ENCODE measurements at regions not wholly inside any gene's neighbourhood (a gene's known extent, or its start where the extent isn't known, plus 50 kb on each side); places are given as distances from the start of the nearest gene placed in this dataset.
A peak's percentile ranks its signal among the peaks of the same experiment; 100 is the strongest.
"Not testable (repeated sequence)": the region's sequence is repeated elsewhere in the genome, so short reads cannot be mapped to it uniquely, and the experiment has no call there.

DNA sequence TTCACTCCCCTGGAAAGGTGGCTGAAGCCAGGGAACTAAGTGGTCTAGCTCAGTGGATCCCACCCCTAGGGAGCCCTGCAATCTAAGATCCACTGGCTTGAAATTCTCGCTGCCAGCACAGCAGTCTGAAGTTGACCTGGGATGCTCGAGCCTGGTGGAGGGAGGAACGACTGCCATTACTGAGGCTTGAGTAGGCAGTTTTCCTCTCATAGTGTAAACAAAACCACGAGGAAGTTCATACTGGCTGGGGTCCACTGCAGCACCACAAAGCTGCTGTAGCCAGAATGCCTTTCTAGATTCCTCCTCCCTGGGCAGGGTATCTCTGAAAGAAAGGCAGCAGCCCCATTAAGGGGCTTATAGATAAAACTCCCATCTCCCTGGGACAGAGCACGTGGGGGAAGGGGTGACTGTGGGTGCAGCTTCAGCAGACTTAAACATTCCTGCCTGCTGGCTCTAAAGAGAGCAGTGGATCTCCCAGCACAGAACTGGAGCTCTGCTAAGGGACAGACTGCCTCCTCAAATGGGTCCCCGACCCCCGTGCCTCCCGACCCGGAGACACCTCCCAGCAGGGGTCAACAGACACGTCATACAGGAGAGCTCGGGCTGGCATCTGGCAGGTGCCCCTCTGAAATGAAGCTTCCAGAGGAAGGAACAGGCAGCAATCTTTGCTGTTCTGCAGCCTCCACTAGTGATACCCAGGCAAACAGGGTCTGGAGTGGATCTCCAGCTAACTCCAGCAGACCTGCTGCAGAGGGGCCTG is 117.4 kb upstream of the TENT5A start:
- FAIRE-seq; DNase-seq (ENCODE audit: low spot score): not testable (repeated sequence)

DNA sequence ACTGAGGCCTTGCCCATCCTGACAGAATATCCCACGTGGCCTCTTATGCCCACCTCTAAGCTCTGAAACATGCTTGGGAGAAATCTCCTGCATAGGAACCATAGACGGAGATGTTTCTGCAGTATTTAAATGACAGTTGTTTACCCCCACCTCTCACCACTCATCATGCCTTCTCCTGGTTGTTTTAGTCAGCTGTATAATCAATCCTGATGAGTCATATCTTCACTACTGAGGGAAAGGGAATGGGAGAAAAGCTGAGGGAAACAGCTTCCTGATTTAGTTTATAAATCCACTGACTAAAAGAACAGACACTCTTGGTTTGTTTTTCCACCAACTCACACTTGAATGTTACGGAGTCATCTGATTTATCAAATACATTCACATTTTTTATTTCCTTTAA is 113.2 kb upstream of the TENT5A start:
- DNase-seq (ENCODE audit: low spot score) (peak; percentile 23), FAIRE-seq (no peak)

DNA sequence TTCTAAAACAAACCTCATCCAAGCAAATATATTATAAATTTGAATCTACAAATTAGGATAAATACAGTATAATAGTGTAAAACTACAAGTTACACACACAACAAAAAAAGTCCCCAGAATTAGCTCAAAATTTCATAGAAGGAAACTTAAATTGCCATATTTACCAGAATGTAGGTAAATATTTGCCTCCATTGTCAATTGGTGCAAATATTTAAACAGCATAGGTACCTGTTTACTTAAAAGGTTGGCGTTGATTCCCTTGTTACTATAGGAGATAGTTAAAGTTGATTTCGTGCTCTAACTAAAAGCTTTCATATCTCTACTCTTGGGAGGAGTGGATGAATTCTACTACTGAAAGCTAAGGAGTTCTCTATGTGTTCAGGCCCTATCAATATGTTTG is 111.6 kb upstream of the TENT5A start:
- FAIRE-seq = no peak

DNA sequence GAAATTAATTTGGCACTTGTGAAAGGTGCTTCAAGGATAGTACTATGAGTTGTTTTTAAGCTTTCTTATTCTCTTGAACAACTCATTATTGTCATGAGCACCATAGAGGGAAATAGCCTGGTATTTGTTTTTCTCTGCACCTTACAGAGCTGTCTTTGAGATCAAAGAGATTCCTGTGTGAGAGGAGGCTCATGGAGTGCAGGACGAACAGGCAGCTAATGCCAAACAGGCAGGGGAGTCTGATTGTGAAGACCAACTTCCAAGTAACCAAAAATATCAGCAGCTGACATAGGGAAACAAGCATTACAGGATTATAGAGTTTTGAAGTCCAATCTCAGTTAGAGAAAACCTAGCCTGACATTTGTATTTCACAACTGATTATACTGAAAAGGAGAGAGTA is 110.6 kb upstream of the TENT5A start:
- DNase-seq (ENCODE audit: low spot score) (no peak), FAIRE-seq (no peak)

More for the DNA sequence above, 111.6 kb upstream of the TENT5A start:
- DNase-seq (ENCODE audit: low spot score) = no peak

DNA sequence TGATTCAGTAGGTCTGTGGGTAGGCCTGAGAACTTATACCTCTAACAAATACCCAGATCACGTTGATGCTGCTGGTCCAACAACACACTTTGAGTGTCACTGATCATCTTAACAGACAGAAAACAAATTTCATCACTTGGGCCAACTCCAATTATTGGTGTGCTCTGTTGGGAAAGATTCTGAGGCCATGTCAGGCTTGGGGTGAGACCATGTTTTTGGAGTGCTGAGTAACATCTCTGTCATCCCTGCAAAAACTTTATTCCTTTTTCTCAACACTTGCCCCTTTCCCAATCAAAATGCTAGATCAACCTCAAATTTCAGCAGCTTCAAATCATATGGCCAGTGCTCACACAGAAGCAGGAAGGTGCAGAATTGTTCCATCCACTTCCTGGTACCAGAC is 108.8 kb upstream of the TENT5A start:
- FAIRE-seq (no peak), DNase-seq (ENCODE audit: low spot score) (no peak)

DNA sequence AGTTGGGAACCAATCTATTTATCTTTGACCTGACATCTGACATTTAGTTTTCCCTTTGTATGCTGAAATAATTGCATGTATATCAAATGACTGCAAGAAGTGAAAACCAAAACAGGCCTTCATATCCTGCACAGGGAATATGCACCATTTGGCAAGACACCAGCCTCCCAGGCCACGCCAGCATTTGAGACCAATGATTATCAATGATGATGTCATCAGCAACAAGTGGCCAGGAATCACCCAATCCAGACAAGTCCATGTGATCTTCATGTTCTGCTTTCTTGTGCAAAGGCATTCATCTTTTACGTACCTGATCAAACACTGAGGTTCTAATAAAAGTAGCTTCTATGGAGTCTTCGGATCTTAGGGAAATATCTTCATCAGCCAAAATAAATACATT is 107.4 kb upstream of the TENT5A start:
- FAIRE-seq = no peak
- DNase-seq (ENCODE audit: low spot score) = no peak

DNA sequence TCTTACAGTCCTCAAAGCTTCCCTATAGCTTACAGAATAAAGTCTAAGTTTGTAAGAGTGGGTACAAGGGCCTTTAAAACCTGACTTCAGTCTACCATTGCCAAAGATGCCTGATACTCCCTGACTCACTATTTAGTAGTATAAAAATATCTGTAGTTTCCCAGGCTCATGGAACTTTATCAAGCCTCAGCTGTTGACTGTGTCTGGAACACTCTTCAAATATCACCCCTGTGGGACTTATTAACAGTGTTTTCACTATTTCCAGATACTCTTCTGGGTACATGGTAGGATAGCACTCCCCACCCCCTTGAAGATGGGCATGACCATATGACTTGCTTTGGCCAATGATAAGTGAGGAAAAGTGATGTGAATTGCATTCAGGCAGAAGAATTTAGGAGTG is 105.3 kb upstream of the TENT5A start:
- DNase-seq (ENCODE audit: low spot score) (no peak), FAIRE-seq (no peak)

DNA sequence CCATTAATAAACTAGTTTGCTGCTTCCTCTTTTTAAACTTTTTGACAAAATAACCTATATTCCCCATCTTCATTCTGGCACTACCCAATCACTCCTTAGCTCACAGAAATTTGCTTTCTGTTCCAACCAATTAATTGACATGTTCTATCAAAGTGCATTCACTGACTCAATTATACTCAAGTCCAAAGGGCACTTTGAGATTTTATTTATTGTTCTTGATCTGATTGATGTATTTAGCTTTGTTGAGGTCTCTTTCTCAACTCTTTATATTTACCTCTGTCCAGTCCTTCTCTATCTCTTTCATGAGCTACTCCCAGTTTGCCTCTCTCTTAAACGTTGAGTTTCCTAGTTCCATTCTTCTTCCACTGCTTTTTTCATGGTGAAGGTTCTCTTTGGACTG is 104.4 kb upstream of the TENT5A start:
- no peak for DNase-seq (ENCODE audit: low spot score)
- no peak for FAIRE-seq

DNA sequence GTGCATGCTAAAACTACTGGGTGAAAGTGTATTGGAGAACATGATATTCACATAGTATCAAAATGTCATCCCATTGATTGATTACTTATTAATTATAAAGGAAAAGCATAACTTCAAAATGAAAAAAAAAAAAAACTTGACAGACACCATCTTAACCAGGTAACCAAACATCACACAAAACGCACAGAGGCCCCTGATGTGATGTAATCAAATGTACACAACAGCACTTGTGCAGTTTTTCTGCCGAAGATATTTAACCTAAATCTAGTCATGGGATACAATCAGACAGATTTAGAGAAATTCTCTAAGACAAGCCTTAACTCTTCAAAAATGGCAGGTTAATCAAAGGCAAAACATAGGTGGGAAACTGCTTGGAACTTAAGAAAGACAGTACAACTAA is 102.0 kb upstream of the TENT5A start:
- DNase-seq (ENCODE audit: low spot score) (no peak), FAIRE-seq (no peak)

DNA sequence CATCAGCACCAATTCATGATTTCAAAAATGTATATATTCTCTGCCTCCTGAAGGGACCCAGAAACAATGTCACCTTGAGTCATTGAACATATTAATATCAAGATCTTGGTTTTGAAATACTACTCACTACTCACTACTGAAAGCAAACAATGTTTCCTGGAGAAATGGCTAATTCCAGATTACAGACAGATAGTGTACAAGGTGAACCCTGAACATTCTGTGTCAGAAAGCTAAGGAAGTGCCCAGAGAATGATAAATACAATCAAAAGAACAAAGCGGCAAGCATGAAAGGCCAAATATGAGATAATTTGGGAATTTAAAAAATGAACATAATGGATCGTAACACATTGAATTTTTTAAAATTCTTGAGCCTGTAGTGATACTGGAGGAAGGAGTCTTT is 101.5 kb upstream of the TENT5A start:
- no peak for FAIRE-seq
- no peak for DNase-seq (ENCODE audit: low spot score)

DNA sequence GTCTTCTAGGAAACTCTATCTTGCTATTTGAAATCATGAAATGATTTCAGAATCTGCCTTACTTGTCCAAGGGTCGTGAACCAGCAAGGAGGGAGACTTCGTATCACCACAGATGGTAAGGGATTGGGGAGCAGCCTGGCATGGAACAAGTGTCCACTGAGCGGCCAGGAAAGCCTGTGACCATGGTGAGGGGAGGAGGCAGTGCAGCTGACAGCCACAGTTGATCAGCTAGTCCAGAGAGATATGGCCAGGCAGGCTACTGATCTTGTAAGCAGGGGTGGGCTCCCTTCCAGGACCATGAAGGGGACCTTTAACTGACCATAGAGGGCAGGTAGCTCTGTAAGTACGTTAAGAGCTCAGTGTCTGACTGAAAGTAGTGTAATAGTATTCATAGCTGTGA is 96.8 kb upstream of the TENT5A start:
- FAIRE-seq = no peak

DNA sequence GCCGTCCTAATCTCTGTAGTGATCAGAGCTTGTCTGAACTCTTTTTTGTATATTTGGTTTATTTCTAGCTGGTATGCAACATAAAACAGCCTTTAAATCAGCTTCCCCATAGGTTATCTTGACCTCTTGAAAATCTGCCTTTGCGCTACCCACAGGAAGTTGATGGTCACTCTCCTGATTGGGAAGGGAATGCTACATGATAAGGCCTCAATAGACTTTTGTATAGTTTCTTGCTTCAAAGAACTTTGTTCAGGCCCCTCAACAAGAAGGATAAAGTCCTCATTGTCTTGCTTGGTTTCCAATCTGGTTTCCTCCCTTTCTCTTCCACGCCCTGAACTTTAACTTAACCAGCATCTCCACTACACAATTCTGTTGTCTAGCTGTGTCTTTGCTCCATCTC is 95.4 kb upstream of the TENT5A start:
- FAIRE-seq (no peak), DNase-seq (ENCODE audit: low spot score) (no peak)

More for the DNA sequence above, 96.8 kb upstream of the TENT5A start:
- no peak for DNase-seq (ENCODE audit: low spot score)

DNA sequence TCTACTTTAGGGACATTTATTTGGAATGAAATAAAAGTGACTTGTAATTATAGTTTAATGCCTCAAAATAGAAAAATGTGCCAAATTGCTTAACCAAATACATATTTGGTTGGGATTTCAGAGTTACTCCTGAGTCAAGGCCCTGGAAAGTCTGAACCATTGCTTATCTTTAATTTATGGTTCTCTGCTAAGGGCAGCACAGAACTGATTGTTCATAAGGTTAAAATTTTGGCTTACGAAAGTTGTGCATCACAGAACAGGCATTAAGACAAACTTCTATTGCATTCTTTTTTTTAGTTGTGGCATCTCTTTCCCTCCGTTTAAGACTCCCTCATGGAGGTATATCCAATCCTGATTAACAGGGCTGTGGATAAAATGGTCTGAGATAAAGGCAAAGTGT is 92.2 kb upstream of the TENT5A start:
- DNase-seq (ENCODE audit: low spot score) = no peak
- FAIRE-seq = no peak

DNA sequence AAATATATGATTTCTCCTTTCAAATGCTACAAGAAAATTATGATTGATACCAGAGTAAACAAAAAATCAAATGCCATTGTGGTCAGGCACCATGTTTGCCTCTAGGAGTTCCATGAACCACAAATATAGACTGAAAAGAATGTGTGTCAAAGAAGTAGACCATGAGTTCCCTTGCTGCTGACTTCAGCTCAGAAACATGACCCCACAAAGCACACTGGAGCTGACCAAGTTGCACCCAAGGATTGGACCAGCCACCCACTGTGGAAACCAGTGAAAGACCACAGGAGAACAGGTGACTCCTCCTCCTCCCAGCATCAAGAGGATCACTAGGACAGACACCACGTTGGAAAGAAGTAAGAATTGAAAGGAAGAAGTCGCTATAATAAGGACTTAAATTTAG is 90.8 kb upstream of the TENT5A start:
- FAIRE-seq (no peak), DNase-seq (ENCODE audit: low spot score) (no peak)

DNA sequence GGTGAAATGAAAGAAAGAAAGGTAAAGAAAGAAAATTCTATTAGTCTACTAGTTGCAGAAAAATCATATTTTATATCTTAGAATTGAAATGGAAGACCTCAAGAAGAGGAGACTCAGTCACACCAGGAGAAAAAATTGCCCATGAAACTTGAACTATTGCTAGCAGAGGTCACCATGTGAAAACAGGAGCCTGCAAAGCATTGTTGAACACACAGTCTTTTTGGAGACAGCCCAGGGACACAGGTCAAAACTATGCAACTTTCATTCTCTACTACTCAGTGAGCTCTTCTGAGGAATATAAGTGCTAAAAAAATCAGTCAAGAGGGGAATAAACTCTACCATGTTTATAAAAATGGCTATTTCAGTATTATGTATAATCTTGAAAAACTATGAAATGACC is 89.8 kb upstream of the TENT5A start:
- no peak for FAIRE-seq
- DNase-seq (ENCODE audit: low spot score) = no peak

DNA sequence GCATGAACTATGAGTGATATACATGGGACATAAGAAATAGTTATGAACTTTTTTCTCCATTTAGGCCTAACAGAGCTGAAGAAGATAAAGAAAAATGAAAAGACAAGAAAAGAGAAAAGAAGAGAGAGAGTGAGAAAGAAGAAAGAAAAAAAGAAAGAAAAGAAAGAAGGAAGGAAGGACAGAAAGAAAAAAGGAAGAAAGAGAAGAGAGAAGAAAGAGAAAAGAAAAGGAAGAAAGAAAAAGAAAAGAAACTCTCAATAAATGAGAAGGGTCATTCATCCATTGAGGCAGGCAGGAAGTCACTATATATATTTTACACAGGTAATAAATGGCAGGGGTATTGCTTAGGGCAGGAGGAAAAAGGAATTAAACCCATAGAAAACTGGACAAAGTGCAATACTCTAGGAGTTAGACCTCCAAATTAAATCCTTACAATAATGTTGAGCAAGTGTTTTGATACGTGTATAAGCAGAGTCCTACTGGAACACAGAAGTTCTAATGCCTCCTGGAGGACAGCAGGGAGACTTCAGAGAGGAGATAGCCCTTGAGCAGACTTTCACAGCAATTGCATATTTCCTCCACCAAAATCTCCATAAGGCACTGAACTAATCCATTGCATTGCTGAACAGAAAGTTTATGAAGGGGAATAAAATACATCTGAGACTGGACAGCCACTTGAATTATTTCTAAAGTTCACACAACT is 86.4 kb upstream of the TENT5A start:
- FAIRE-seq (no peak), DNase-seq (ENCODE audit: low spot score) (no peak)

DNA sequence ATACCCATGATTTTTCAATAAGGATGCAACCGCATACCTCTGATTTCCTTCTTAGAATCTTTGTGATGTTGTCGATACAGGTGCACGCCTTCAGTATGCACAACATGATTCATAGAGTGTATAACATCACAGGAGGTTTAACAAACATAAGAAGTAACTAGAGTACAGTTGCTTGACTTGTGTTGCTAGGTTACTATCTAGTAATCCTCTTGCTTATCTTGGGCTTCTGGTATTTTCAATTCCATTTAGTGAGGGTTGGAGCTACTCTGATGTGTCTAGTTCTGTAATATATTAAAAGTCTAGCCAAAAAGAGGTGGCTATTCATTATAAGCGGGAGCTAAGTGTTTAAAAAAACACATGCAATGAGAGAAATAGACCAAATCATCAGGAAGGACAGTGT is 85.5 kb upstream of the TENT5A start:
- FAIRE-seq = no peak
- DNase-seq (ENCODE audit: low spot score) = no peak

DNA sequence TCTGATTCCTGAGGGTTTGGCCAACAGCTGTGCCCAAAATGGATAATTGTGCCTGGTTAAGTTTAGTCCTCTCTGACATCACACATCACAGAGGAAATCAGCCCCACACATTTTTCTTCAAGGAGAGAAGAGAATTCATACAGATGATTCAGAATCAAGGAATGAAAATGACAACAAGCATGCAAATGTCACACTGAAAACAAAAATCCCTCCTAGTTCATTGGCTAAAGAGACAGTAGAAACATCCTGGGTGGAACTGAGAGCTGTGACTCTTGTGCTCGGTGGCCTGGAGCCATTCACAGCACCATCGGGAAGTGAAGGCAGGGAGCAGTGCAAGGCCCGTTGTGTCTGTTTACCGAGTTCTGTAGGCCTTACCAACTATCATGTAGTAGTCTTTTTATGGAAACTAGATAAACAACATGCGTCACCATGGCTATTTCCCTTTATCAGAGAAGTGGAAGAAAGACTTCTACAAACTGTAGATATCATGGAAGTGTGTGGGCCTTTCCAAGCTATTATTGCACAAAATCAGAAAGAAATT is 81.7 kb upstream of the TENT5A start:
- DNase-seq (ENCODE audit: low spot score) (peak; percentile 7), FAIRE-seq (no peak)

DNA sequence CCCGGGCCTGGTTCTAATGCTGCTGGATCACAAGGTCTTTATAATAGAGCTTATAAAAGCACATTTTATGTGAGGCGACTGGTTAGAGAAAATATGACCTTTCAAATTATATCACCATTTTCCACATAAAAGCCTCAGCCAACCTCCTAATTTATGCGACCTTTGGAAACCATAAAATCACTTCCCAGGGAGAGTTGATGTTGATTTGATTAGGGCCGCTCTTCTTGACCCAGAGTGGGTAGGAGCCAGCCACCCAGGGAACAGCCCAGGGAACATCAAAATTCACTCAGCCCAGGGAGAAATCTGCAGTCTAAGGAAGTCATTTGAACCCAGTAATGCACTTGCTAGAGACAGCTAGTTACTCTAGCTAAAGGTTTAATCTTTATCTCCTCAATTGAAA is 79.8 kb upstream of the TENT5A start:
- DNase-seq (ENCODE audit: low spot score) (no peak), FAIRE-seq (no peak)

DNA sequence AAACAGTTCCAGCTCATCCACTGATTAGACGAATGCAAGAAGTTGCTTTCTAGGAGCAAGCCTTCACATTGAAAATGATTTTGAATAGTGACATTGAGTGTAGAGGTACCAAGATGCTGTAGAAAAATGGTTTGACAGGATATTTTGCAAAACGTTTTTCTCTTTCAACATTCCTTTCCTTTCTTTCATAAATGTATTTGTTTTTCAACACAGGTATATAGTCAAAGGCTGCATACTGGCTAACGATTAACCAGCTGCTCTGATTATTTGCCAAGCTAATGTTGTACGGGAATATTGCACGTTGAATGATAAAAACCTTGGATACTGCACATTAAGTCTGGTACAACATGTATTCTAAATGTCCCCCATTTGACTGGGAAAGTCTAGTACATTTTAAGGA is 78.8 kb upstream of the TENT5A start:
- no peak for DNase-seq (ENCODE audit: low spot score)
- no peak for FAIRE-seq

DNA sequence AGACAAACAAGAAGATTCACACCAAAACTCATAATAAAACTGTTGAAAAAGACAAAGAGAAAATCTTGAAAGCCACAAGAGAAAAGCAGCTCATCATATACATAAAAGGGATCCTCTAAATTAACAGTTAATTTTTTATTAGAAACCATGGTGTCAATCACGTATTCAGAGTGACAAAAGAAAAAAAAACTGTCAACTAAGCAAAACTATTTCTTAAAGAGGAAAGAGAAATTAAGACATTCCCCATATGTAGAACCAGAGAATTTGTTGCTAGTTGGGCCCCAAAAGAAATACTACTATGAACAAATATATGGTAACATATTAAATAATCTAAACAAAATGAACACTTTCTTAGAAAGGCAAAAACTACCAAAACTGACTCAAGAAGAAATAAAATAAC is 74.3 kb upstream of the TENT5A start:
- FAIRE-seq (no peak), DNase-seq (ENCODE audit: low spot score) (no peak)

DNA sequence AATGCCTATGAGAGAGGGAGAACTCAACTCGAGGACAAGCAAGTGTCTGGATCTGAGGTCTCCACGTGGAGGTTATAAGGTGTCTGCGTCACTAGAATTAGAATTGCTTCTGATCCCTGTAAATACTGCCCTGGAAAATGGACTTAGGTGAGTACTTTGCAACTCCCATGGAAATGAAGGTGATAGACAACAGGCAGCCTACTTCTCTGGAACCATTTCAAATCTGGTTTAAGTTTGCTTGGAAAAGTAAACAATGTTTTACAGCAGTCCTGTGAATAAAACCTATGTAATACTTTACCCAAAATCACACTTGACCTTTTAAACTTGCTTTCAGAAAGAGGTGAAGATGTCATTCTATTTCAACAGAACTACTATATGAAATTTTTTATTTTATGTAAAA is 70.1 kb upstream of the TENT5A start:
- no peak for FAIRE-seq
- no peak for DNase-seq (ENCODE audit: low spot score)

DNA sequence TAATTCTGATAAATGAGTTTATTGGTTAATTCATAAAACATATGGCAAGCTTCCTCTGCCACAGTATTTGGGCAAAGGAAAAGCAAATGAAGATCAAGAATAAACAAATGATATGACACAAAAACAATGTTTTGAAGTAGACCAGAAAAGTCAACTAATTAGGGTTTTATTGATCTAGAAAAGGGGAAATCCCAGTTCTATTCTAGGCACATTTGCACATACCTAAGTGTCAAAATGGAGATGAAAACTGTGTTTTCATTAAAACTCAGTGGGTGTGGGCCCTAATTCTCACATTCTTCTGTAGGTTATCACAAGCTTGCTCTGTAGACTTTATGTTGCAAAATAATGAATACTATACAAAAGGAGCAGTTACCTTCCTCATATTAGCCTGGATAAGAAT is 69.0 kb upstream of the TENT5A start:
- no peak for FAIRE-seq
- no peak for DNase-seq (ENCODE audit: low spot score)

All from urothelium cell line (cell line).